ENCODE measurements at regions not wholly inside any gene's neighbourhood (a gene's known extent, or its start where the extent isn't known, plus 50 kb on each side); places are given as distances from the start of the nearest gene placed in this dataset.

DNA sequence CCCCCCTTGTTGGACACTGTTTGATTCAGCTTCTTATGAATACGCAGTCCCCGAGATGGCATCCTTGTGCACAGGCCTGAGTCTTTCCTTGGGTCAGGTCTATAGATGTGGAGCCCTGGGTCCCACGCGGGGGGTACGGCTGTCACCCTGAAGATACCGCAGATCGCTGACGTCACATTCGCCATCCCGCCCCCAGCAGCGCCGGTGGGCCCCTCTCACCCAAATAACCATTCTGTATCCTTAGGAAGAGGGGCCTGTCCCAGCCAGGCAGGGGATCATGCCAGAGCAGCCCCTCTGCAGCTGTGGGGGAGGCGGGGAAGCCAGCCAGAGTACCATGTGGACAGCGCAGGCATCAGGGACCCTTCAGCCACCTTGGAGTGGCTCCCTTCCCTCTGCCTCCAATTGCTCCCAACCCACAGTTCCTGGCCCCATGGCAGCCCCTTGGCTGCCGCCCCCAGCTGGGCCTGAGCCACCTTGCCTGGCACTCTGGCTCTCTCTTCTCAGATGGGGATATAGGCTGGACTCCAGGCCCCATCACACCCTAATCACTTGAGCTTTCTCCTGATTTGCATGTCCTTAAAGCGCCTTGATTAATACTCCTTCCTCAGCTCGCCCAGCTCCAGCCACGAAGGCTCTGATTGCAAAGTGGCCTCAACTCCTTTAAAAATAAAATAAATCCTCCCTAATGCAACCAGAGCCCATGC lies 189.8 kb downstream of the C9orf50 start:
- Histone ChIP-seq H2BK5ac (ENCODE audit: low read depth, low read length) (no peak overlapping the region), H3K36me3 (ENCODE audit: control insufficient read depth in 2 of 4, insufficient read depth in 4 of 4, low read length in 3 of 4) (no peaks in the 10 kb centered on the region), H3K14ac (ENCODE audit: insufficient read length) (no peak overlapping the region), H2BK12ac (ENCODE audit: low read depth, low read length) (no peak overlapping the region; the same call in 1 of the 2 replicates), H2BK15ac (ENCODE audit: low read length) (no peak overlapping the region), H3K79me2 (ENCODE audit: control insufficient read depth in 1 of 2, insufficient read depth in 2 of 2, low read length in 2 of 2) (no peaks in the 10 kb centered on the region), H3K56ac (replicated peaks; ENCODE audit: insufficient read length, low read depth, low read length) (no peak overlapping the region), H4K5ac (ENCODE audit: insufficient read length, low read depth, low read length) (no peak overlapping the region), H3K27me3 (replicated peaks in 1 of 4; ENCODE audit: control insufficient read depth in 3 of 4, extremely low read depth in 1 of 4, insufficient read depth in 3 of 4, low read length in 3 of 4) (peaks cover under 1 to 16% (median 9%) of the 10 kb centered on the region in 4 experiments; a peak in 6 of 7 replicates), H3K23ac (ENCODE audit: insufficient read length) (no peak overlapping the region), H2AFZ (ENCODE audit: low read length) (no peak overlapping the region), H2BK20ac (ENCODE audit: low read length) (0 out of 2 replicates have a peak overlapping the region, but pooled peaks have one; percentile 32), H3K9me3 (ENCODE audit: insufficient read depth in 2 of 2, low read depth in 1 of 2, low read length in 1 of 2) (no peaks in the 10 kb centered on the region), H3K4ac (replicated peaks; ENCODE audit: insufficient read length, low read depth, low read length) (no peak overlapping the region), H3K4me2 (ENCODE audit: insufficient read depth in 1 of 2, low read depth in 2 of 2, low read length in 2 of 2) (no peak overlapping the region), H3K4me1 (replicated peaks in 1 of 4; ENCODE audit: control insufficient read depth in 3 of 4, insufficient read depth in 4 of 4, low read length in 3 of 4) (peaks cover 0 to 9% (median 2%) of the 10 kb centered on the region in 4 experiments; a peak in 3 of 7 replicates), H3K9ac (replicated peaks in 1 of 4; ENCODE audit: extremely low read depth in 1 of 4, low read depth in 3 of 4, low read length in 3 of 4) (no peak overlapping the region), H3K27ac (ENCODE audit: low read depth, low read length) (no peak overlapping the region), H3K4me3 (ENCODE audit: extremely low read depth in 1 of 4, insufficient read depth in 2 of 4, low read depth in 3 of 4, low read length in 4 of 4) (no peak overlapping the region), H4K8ac (ENCODE audit: extremely low read depth, insufficient read depth, low read length) (no peak overlapping the region), H3K18ac (ENCODE audit: extremely low read depth, low read length) (no peak overlapping the region), H4K20me1 (replicated peaks in 1 of 2; ENCODE audit: control insufficient read depth in 1 of 2, insufficient read depth in 2 of 2, low read length in 2 of 2) (peaks cover 0 to 3% of the 10 kb centered on the region in 2 experiments), H3K23me2 (ENCODE audit: low read depth, low read length) (no peaks in the 10 kb centered on the region; the same call in 1 of the 2 replicates), H3K79me1 (ENCODE audit: low read depth, low read length) (no peaks in the 10 kb centered on the region), H2AK5ac (ENCODE audit: low read depth, low read length) (no peak overlapping the region), H4K91ac (replicated peaks; ENCODE audit: insufficient read length, low read length) (no peak overlapping the region), H2BK120ac (replicated peaks; ENCODE audit: low read depth, low read length) (no peak overlapping the region)
- CTCF ChIA-PET (ENCODE audit: partially characterized antibody) = interaction anchor here (0.9 to 2.0 kb wide), 7 partner anchors 15 to 292 kb away, joined by 3 to 6 read pairs (median 3); no protein-coding TSS in a partner anchor
- no peak for FAIRE-seq
- WGBS, 2 experiments (ENCODE audit: extremely low coverage in 1 of 2, insufficient coverage in 1 of 2, insufficient read length in 1 of 2, insufficient replicate concordance in 2 of 2, low coverage in 1 of 2, low lambda C conversion rate in 2 of 2, missing lambda C conversion rate in 1 of 2) = 86% methylated on average over 18 of the region's 18 CpGs; no CpG with 5 or more reads in 1 of the 2 experiments
- DNase-seq (ENCODE audit: low read depth in 1 of 2, low spot score in 2 of 2) = no peak
- POLR2A ChIA-PET (ENCODE audit: partially characterized antibody) = interaction anchor here (1.9 kb wide), 1 partner anchor 16 kb away, joined by 5 read pairs; no protein-coding TSS in a partner anchor
- TF ChIP-seq EZH2 (IDR thresholded peaks at IDR 0.05; ENCODE audit: low read depth, low read length, severe bottlenecking) (no peak), RAD21 (IDR thresholded peaks at IDR 0.05 in 1 of 2, conservative IDR thresholded peaks at IDR 0.05 in 1 of 2; ENCODE audit: low read depth in 2 of 2, low read length in 2 of 2) (no peak), CEBPB (IDR thresholded peaks at IDR 0.05; ENCODE audit: low read depth, low read length) (no peak), BACH1 (IDR thresholded peaks at IDR 0.05; ENCODE audit: low read length) (no peak), ZNF274 (IDR thresholded peaks at IDR 0.05; ENCODE audit: borderline replicate concordance, extremely low read depth, low read length) (no peak)
- TF ChIP-seq, protein P1, sequence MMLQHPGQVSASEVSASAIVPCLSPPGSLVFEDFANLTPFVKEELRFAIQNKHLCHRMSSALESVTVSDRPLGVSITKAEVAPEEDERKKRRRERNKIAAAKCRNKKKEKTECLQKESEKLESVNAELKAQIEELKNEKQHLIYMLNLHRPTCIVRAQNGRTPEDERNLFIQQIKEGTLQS (IDR thresholded peaks at IDR 0.05; ENCODE audit: insufficient read depth, low read depth, low read length) = no peak
